Immature natural killer cell (primary cell): ENCODE measurements at regions not wholly inside any gene's neighbourhood (a gene's known extent, or its start where the extent isn't known, plus 50 kb on each side); places are given as distances from the start of the nearest gene placed in this dataset.
A peak's percentile ranks its signal among the peaks of the same experiment; 100 is the strongest.

ENCODE experiments used
- DNase-seq, 3 donors: peaks; one replicate each; pipeline ENCODE4 v3.0.0; 2022; ENCODE audit warnings: mixed read lengths in 1 of 3
- H3K27ac Mint-ChIP-seq, 6 donors: one replicate each; pipeline ENCODE4 v1.8.0; 2020; ENCODE audit warnings: mixed read lengths in 6 of 6, mild to moderate bottlenecking in 5 of 6, inconsistent platforms in 4 of 6, moderate library complexity in 3 of 6
- H3K27me3 Mint-ChIP-seq, 3 donors: one replicate each; pipeline ENCODE4 v1.8.0; 2020 to 2021; ENCODE audit warnings: low read depth in 3 of 3, mild to moderate bottlenecking in 3 of 3, mixed read lengths in 3 of 3, moderate library complexity in 3 of 3, inconsistent platforms in 1 of 3
- H3K36me3 Mint-ChIP-seq, 3 donors: one replicate each; pipeline ENCODE4 v1.8.0; 2020; ENCODE audit warnings: mixed read lengths in 3 of 3, inconsistent platforms in 2 of 3, mild to moderate bottlenecking in 2 of 3
- H3K4me1 Mint-ChIP-seq, 2 donors: one replicate each; pipeline ENCODE4 v1.8.0; 2020; ENCODE audit warnings: inconsistent platforms in 2 of 2, mild to moderate bottlenecking in 2 of 2, mixed read lengths in 2 of 2, moderate library complexity in 1 of 2
- H3K4me3 Mint-ChIP-seq, 5 donors: one replicate each; pipeline ENCODE4 v1.8.0; 2020; ENCODE audit warnings: mild to moderate bottlenecking in 5 of 5, mixed read lengths in 5 of 5, inconsistent platforms in 3 of 5, moderate library complexity in 3 of 5
- H3K9me3 Mint-ChIP-seq, 6 donors: one replicate each; pipeline ENCODE4 v1.8.0; 2020; ENCODE audit warnings: mild to moderate bottlenecking in 6 of 6, mixed read lengths in 6 of 6, inconsistent platforms in 4 of 6, moderate library complexity in 3 of 6

DNA sequence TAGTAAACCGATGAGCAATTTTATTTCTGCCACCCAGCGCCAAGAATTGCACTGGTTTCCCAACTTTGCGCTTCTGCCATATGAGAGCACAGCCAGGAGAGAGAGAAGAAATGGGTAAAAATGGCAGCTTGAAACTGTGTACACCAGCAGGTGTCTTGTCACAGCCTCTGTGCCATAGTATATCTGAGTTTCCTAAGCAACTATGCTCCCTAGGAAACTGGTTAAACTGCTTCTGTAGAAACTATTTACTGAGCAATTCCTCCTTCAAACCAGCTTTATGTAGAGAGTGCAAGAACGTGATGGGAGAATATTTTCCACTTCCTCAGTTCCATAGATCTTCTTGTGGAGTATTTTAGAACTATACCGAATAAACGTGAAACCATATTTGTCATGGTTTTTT is 1361.3 kb downstream of the PCDH9 start:
- Mint-ChIP-seq H3K4me1 (no peaks in the 10 kb centered on the region), H3K27me3 (no peaks in the 10 kb centered on the region), H3K36me3 (no peaks in the 10 kb centered on the region), H3K9me3 (peaks cover 0 to 24% (median 4%) of the 10 kb centered on the region in 6 donors), H3K4me3 (no peak overlapping the region), H3K27ac (no peak overlapping the region)
- DNase-seq: no peak

DNA sequence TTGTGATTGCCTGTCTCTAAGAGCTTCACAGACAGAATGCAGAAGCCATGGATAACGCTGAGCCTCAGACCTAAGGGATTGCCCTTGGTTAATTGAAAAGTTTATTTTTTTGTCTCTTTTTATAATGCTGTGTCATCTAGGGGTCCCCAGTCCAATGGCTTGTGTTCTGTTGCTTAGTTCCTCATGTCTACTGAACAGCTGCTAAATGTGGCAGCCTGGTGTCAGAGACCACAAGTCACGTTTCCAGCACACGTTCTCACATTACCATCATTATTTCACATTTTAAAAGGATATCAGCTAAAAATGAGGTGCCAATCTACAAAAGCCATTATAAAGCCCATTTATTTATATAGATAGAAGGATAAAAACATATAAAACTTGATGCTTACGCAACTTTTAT is 1362.0 kb downstream of the PCDH9 start:
- Mint-ChIP-seq H3K9me3 (peaks cover 0 to 24% (median 4%) of the 10 kb centered on the region in 6 donors), H3K27me3 (no peaks in the 10 kb centered on the region), H3K36me3 (no peaks in the 10 kb centered on the region), H3K27ac (no peak overlapping the region), H3K4me3 (no peak overlapping the region), H3K4me1 (no peaks in the 10 kb centered on the region)
- DNase-seq: no peak

DNA sequence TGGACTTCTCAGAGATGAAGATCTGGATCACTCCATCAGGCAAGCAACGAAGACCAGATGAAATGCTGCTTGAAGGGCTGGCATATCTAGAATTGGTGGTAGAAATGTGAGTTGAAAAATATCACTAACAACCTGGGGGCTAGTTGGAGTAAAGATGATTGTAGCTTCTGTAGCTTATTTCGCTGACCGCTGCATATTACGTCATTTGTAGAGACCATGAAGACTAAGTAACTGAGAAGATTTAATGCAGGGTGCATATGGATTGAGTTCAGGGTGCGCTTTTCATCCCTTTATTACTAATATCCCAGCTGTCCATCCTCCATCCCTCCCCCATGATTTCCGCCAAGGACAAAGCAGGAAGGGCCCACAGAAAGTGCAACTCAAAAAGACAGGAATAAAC is 1364.0 kb downstream of the PCDH9 start:
- H3K9me3 Mint-ChIP-seq: peaks cover 0 to 22% (median 3%) of the 10 kb centered on the region in 6 donors
- no peaks in the 10 kb centered on the region for H3K27me3 Mint-ChIP-seq
- no peaks in the 10 kb centered on the region for H3K4me1 Mint-ChIP-seq
- no peak overlapping the region for H3K4me3 Mint-ChIP-seq
- DNase-seq: no peak
- no peak overlapping the region for H3K27ac Mint-ChIP-seq
- no peaks in the 10 kb centered on the region for H3K36me3 Mint-ChIP-seq

DNA sequence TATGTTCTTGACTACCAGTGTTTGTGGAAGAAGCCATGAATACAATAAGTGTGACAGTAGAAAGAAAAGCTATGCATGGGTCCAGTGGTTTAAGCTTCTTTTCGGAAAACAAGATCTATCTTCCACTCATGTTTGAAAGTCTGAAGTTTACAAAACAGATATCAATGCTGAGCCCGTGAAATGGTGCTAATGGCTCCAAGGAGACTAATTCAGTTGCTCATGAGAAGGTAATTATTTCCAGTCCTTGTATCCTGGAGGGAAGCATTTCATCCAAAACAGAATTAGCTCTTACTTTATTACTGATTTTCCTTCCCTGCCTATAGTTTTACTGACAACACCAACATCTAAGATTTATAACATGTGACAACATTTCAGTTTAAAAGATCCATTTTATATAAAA is 1364.9 kb downstream of the PCDH9 start:
- Mint-ChIP-seq H3K27ac (no peak overlapping the region), H3K4me1 (no peaks in the 10 kb centered on the region), H3K36me3 (no peaks in the 10 kb centered on the region), H3K9me3 (peaks cover 0 to 26% (median 4%) of the 10 kb centered on the region in 6 donors), H3K4me3 (no peak overlapping the region), H3K27me3 (no peaks in the 10 kb centered on the region)
- DNase-seq: no peak

DNA sequence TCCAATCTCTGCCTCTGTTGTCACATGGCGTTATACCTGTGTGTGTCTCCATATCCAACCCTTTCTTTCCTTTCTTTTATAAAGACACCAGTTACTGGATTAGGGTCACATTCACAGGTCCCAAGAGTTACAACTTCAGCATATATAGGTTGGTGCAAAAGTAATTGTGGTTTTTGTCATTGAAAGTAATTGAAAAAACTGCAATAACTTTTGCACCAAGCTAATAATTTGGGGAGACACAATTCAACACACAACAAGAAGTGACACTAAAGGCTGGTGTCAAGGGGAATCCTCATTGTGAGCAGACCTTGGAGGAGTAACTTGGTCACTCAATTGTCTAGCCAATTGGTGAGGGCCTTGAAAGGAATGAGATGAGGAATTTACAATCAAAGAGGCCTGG is 1366.1 kb downstream of the PCDH9 start:
- Mint-ChIP-seq H3K27ac (no peak overlapping the region), H3K4me1 (no peaks in the 10 kb centered on the region), H3K9me3 (peaks cover 0 to 28% (median 5%) of the 10 kb centered on the region in 6 donors), H3K27me3 (no peaks in the 10 kb centered on the region), H3K4me3 (no peak overlapping the region), H3K36me3 (no peaks in the 10 kb centered on the region)
- DNase-seq: no peak

DNA sequence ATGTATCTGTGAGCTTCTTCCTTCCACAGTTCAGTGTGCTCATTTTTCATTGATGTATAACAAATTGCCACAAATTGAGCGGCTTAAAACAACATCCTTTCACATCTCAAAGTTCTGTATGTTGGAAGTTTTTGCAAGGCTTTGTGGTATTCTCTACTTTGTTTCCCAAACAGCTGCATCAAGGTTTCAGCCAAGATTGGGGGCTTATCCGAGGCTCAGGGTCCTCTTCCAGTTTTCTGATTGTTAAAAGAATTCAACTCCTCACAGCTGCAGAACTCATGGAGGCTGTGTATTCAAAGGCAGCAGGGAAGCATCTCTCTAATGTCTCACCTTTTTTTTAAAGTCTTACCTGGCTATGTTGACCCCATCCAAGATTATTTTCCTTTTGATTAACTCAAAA is 1369.8 kb downstream of the PCDH9 start:
- Mint-ChIP-seq H3K36me3 (no peaks in the 10 kb centered on the region), H3K4me3 (no peak overlapping the region), H3K27ac (no peak overlapping the region), H3K4me1 (no peaks in the 10 kb centered on the region), H3K9me3 (peaks cover 0 to 20% (median 4%) of the 10 kb centered on the region in 6 donors), H3K27me3 (no peaks in the 10 kb centered on the region)
- no peak for DNase-seq

DNA sequence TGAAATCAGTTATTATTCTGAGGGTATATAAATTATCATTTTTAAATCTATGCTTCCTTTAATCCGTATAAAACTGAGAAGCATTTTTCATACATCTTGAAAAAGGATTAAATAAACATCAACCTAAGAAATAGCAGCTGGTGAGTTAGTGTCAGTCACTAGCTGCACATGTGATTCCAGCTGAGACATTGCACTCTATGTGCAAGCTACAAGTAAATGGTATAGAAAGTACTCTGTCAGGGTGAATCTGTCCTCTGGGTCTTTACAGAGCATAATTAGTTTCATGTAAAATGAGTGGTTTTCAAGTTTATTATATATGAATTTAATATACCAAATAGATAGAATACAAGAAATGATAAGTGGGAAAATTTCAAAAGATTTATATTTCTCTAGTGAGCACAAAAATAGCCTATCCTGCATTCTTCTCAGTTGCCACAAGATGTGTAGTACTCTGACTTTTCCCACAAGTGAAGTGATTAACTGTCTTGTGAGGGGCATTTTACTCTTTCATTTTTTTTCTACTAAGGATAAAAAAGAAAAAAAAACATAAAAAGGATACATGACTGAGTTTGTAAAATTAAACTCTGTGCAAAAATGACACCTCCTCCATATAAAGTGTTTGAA is 1372.1 kb downstream of the PCDH9 start:
- Mint-ChIP-seq H3K36me3 (no peaks in the 10 kb centered on the region), H3K27ac (no peak overlapping the region), H3K27me3 (peaks cover 0 to 2% (median 2%) of the 10 kb centered on the region in 3 donors), H3K4me1 (no peaks in the 10 kb centered on the region), H3K9me3 (peaks cover 0 to 23% (median 6%) of the 10 kb centered on the region in 6 donors), H3K4me3 (no peak overlapping the region)
- no peak for DNase-seq

DNA sequence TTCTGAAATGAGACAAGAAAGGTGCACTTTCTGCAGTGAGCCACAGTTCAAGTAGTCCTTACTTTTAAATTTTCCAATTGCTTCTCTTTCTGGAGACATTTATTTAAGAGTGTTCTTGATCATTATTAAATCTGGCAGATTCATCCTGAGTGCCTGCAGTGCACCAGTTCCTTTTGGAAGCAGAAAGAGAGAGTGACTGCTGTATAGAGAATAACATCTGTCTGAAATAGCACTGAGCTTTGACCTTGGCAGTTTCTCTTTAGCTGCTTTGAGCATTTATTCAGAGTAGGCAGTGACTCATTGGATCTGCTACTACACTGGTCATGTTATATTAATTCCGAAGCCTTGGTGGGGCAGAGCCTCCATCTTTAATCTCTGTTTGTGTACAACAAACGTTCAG is 1373.7 kb downstream of the PCDH9 start:
- no peak overlapping the region for H3K27ac Mint-ChIP-seq
- no peaks in the 10 kb centered on the region for H3K4me1 Mint-ChIP-seq
- no peak overlapping the region for H3K4me3 Mint-ChIP-seq
- H3K27me3 Mint-ChIP-seq: peaks cover 0 to 2% (median 2%) of the 10 kb centered on the region in 3 donors
- peaks cover 0 to 23% (median 7%) of the 10 kb centered on the region in 6 donors for H3K9me3 Mint-ChIP-seq
- DNase-seq: no peak
- no peaks in the 10 kb centered on the region for H3K36me3 Mint-ChIP-seq

DNA sequence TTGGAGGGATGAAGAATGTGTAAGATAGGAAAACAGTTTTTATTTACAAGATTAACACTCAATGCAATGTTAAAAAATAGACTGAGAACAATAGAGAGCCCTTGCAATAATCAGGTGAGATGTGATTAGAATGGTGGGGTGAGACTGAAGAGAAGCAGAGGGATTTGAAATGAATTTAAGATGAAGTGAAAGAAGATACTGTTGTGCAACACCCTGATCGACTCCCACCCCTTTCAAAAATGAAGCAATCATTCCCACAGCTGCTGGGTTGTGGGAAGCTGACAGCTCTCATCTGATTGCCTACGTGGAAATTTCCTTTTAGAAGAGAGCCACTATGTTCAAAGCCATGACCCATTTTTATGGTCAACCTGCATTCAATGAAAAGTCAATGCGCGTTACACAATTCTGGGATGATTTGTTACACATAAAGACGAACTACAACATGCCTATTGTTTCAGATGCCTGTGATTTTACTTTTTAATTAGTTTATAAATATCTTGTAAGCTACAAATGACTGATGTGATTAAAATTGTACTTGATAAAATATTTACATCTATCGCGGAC is 1374.8 kb downstream of the PCDH9 start:
- Mint-ChIP-seq H3K4me3 (peak overlapping the region in 1 of 5 donors; percentile 12), H3K9me3 (peaks cover 0 to 22% (median 8%) of the 10 kb centered on the region in 6 donors), H3K4me1 (no peaks in the 10 kb centered on the region), H3K27me3 (peaks cover 0 to 2% (median 2%) of the 10 kb centered on the region in 3 donors), H3K36me3 (no peaks in the 10 kb centered on the region), H3K27ac (no peak overlapping the region)
- no peak for DNase-seq

DNA sequence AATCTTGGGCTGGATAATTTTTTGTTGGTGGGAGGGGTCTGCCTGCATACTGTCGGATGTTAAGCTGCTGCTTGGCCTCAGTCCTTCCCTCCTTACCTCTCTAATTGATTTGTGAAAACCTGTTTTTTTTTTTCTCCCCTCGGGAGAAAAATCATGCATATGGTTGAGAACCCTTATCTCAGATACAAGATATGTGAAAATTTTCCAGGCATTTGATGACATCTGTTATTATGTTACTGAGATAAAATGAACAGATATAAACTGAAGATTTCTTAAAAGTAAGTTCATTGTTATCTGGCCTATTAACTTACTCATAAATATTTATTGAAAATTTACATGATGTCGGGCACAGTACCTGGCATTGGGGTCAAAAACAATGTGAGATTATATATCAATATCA is 1375.7 kb downstream of the PCDH9 start:
- no peaks in the 10 kb centered on the region for H3K4me1 Mint-ChIP-seq
- no peak overlapping the region for H3K4me3 Mint-ChIP-seq
- H3K27me3 Mint-ChIP-seq: peaks cover 0 to 2% (median 2%) of the 10 kb centered on the region in 3 donors
- H3K36me3 Mint-ChIP-seq: no peaks in the 10 kb centered on the region
- no peak for DNase-seq
- H3K9me3 Mint-ChIP-seq: peaks cover 0 to 22% (median 5%) of the 10 kb centered on the region in 6 donors
- no peak overlapping the region for H3K27ac Mint-ChIP-seq

DNA sequence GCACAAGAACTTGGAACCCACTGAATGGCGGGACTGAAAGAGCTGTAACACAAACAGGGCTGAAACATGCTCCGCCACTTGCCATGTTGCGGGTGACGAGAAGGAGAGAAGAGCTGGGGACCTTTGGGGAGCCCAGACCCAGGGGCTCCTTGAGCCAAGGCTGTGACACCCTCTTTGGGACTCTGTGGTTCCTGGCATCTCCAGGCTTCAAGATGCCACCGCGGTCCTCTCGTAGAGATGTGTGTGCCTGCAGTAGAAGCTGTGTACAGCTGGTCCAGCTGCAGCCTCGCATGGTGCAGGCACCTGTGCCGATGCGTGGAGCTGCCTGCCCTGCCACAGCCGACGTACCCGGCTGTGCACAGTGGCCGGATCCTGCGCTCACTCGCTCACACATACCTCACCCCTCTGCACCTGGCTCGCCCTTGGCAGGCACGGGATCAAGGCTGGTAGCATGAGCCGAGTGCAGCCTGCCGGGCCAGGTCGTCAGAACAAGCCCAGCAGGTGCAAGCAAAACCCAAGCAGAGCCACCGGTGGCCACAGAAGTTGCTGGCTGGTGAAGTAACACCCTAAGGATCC is 1385.8 kb downstream of the PCDH9 start:
- no peaks in the 10 kb centered on the region for H3K27me3 Mint-ChIP-seq
- H3K36me3 Mint-ChIP-seq: no peaks in the 10 kb centered on the region
- no peaks in the 10 kb centered on the region for H3K4me1 Mint-ChIP-seq
- peaks cover 0 to 29% (median 1%) of the 10 kb centered on the region in 6 donors for H3K9me3 Mint-ChIP-seq
- no peak overlapping the region for H3K4me3 Mint-ChIP-seq
- no peak overlapping the region for H3K27ac Mint-ChIP-seq
- DNase-seq: no peak

DNA sequence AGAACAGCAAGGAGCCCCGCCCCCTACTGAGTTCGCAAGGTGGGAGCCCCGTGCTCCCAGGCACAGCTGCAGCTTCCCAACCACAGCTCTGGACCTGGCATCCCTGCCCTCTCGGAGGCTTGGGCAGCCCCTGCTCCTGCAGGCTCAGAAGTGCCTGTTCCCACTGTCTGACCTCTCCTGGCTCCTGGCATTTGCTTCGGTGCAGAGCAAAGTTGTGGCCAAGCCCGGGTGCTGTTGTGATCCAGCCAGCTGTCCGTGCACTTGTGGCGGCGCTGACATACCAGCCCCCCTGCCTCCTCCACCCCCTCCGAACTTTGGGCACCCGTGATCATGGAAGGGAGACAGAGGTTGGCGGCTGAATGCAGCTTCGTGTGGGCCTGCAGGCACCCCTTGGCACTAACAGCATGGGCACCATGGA is 1386.8 kb downstream of the PCDH9 start:
- H3K27ac Mint-ChIP-seq: no peak overlapping the region
- no peak for DNase-seq

DNA sequence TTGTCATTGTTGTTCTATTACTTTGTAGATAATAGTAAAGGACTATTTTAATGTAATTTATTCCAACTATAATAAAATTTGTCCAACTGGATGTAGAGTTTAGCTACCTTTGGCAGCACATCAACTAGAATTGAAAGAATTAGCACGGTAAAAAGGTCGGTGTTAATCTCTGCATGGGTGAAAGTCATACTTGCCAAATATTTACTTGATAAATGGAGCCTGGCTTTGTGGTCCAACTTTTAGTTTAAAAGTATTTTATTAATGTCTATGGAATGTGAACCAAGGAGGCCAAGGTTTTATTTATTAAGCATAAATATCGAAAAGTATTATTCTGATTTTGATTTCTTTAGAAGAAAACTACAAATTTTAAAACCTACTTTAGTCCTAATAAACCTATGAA is 1389.0 kb downstream of the PCDH9 start:
- peaks cover 0 to 1% (median 0%) of the 10 kb centered on the region in 3 donors for H3K27me3 Mint-ChIP-seq
- H3K4me3 Mint-ChIP-seq: no peak overlapping the region
- H3K4me1 Mint-ChIP-seq: no peaks in the 10 kb centered on the region
- H3K36me3 Mint-ChIP-seq: no peaks in the 10 kb centered on the region
- H3K9me3 Mint-ChIP-seq: peaks cover 0 to 16% (median 1%) of the 10 kb centered on the region in 6 donors
- no peak for DNase-seq
- no peak overlapping the region for H3K27ac Mint-ChIP-seq

More for the DNA sequence above, 1386.8 kb downstream of the PCDH9 start:
- Mint-ChIP-seq H3K36me3 (no peaks in the 10 kb centered on the region), H3K4me1 (no peaks in the 10 kb centered on the region), H3K4me3 (no peak overlapping the region), H3K27me3 (no peaks in the 10 kb centered on the region), H3K9me3 (peaks cover 0 to 29% (median 1%) of the 10 kb centered on the region in 6 donors)

DNA sequence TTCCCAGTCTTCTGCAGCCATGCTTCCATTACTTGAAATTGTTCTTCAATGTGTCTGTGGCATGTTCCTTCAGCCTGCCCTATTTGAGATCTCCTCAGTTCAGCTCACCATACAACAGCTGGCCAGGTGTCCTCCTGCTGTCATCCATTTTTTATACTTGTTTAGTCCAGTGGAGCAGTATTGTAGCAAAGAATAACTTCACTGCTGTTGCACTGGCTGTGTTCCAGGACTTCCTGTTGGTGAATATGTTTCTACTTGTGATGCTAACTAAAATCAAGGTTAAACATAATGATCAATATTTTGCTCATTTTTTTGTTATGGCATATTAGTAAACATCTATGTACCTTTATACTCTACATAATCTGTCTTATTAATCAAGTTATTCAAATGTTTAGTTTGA is 1394.1 kb downstream of the PCDH9 start:
- Mint-ChIP-seq H3K27ac (no peak overlapping the region), H3K4me3 (no peak overlapping the region), H3K36me3 (no peaks in the 10 kb centered on the region), H3K9me3 (peaks cover 0 to 20% (median 3%) of the 10 kb centered on the region in 6 donors), H3K4me1 (no peaks in the 10 kb centered on the region), H3K27me3 (peaks cover 0 to 1% (median under 1%) of the 10 kb centered on the region in 3 donors)
- DNase-seq: no peak
